HAP-1 (cell line): ENCODE measurements at regions not wholly inside any gene's neighbourhood (a gene's known extent, or its start where the extent isn't known, plus 50 kb on each side); places are given as distances from the start of the nearest gene placed in this dataset.
"Not testable (repeated sequence)": the region's sequence is repeated elsewhere in the genome, so short reads cannot be mapped to it uniquely, and the experiment has no call there.

Source experiments
- DNase-seq, 2 experiments: peaks; one replicate each; pipeline ENCODE4 v3.0.0-alpha.2; 2016 to 2020; ENCODE audit warnings: low spot score in 2 of 2
- H3K27me3 ChIP-seq: fragments of 250-450 bp; sonication (Bioruptor Pico); 2 replicates; pipeline ENCODE4 v1.5.1; 2020; ENCODE audit warnings: low read depth, mild to moderate bottlenecking, moderate library complexity
- H3K36me3 ChIP-seq: fragments of 250-450 bp; sonication (Bioruptor Pico); replicated peaks from 2 replicates; pipeline ENCODE4 v1.5.1; 2020; ENCODE audit warnings: mild to moderate bottlenecking
- H3K4me1 ChIP-seq: fragments of 250-450 bp; sonication (Bioruptor Pico); 2 replicates; pipeline ENCODE4 v1.5.1; 2020; ENCODE audit warnings: mild to moderate bottlenecking
- H3K4me3 ChIP-seq: fragments of 250-450 bp; sonication (Bioruptor Pico); 2 replicates; pipeline ENCODE4 v1.5.1; 2020; ENCODE audit warnings: mild to moderate bottlenecking, moderate library complexity
- H3K9me3 ChIP-seq: fragments of 250-450 bp; sonication (Bioruptor Pico); 2 replicates; pipeline ENCODE4 v1.5.1; 2020; ENCODE audit warnings: mild to moderate bottlenecking, moderate library complexity
- in situ Hi-C: fragments of 300-500 bp; cut with MboI; formaldehyde crosslinking; loops from 3 replicates; pipeline ENCODE4 v1.14.3; 2020; ENCODE audit warnings: low sequenced_read_pairs, inconsistent platforms, mixed read lengths

DNA sequence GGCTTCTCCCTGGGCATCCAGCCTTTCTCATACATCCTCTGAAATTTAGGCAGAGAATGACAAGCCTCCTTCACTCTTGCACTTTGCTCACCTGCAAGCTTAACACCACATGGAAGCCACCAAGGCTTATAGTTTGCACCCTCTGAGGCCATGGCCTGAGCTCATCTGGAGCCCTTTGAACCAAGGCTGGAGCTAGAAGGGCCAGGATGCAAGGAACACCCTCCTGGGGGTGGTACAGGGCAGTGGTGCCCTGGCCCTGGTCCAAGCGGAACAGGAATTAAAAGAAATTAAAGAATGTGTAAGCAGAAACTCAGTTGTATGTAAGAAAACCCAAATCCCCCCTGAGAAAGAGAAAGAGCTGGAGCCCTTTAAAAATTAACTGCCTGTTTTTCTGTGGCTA is 221.9 kb downstream of the POTEH start:
- DNase-seq, H3K27me3 ChIP-seq, in situ Hi-C loops, H3K9me3 ChIP-seq, H3K4me1 ChIP-seq, H3K36me3 ChIP-seq, H3K4me3 ChIP-seq: not testable (repeated sequence)

GRCh38 chr22:15919120-15919519 is 229.3 kb downstream of the POTEH start:
- in situ Hi-C loops, H3K4me3 ChIP-seq, H3K27me3 ChIP-seq: not testable (repeated sequence)

GRCh38 chr22:15920941-15921340 is 231.1 kb downstream of the POTEH start:
- H3K4me1 ChIP-seq, H3K4me3 ChIP-seq, in situ Hi-C loops, H3K36me3 ChIP-seq, DNase-seq, H3K27me3 ChIP-seq, H3K9me3 ChIP-seq: not testable (repeated sequence)

More at GRCh38 chr22:15919120-15919519, 229.3 kb downstream of the POTEH start:
- DNase-seq, H3K36me3 ChIP-seq, H3K9me3 ChIP-seq, H3K4me1 ChIP-seq: not testable (repeated sequence)

DNA sequence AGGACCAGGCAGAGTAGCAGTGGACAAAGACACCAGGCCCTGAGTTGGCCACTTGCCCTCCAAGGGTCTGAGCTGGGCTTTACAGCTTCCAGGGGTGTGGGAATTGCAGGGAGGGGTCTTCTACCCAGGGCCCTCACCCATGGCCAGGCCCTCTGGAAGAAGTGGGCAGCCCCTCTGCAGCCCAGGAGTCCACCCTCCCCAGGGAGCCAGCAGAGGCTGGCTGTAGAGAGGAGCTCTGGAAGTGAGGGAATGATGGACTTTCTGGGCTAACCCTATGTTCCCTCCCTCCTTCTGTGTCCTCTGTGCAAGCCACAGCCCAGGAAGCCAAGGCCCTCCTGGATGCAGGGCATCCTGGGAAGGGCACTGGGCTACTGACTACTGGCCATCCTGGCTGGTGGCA is 232.3 kb downstream of the POTEH start:
- H3K4me3 ChIP-seq, H3K4me1 ChIP-seq, in situ Hi-C loops, DNase-seq, H3K27me3 ChIP-seq, H3K9me3 ChIP-seq, H3K36me3 ChIP-seq: not testable (repeated sequence)

DNA sequence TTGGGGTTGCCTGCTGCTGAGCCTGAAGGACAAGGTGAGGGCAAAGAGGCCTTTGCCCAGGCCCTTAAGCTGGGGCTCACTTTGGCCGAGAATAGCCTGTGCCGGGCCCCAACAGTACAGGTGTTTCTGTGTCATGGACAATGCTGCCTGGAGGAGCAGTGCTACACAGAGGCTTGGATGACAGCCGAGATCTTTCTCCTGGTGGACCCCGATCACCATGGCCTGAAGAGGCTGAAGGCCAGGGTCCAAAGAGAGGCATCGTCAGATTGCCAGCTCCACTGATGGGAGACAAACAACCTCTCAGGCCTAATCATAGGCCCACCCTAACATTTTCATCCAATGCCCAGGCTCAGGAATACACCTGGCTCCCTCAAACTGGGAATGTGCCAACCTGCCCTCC is 232.8 kb downstream of the POTEH start:
- DNase-seq, H3K36me3 ChIP-seq, H3K27me3 ChIP-seq, in situ Hi-C loops, H3K4me1 ChIP-seq, H3K9me3 ChIP-seq, H3K4me3 ChIP-seq: not testable (repeated sequence)

DNA sequence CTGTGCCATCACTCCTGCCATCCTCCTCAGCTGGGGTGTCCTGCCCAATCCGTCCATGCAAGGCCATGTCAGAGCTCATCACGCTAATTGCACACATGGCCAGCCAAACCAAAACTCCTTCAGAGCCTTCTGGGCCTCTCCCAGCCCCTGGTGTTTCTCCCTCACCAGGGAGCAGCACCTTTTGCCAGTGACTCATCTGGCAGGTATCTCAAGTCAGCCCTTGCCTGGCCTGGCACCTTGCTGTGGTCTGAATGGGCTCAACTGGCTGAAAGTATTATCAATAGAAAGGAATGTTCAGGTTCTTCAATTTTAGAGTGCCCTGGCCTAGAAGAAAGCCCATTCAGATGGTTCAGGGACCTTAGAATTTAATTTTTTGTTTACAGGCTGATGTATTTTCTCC is 235.0 kb downstream of the POTEH start:
- H3K9me3 ChIP-seq, in situ Hi-C loops, H3K36me3 ChIP-seq, H3K27me3 ChIP-seq, H3K4me3 ChIP-seq, DNase-seq, H3K4me1 ChIP-seq: not testable (repeated sequence)

- H3K27me3 ChIP-seq, H3K36me3 ChIP-seq, DNase-seq, in situ Hi-C loops, H3K4me3 ChIP-seq, H3K9me3 ChIP-seq, H3K4me1 ChIP-seq: not testable (repeated sequence)
Measured at GRCh38 chr22:15927172-15927571, 237.3 kb downstream of the POTEH start.
